H9 (cell line): ENCODE measurements at regions not wholly inside any gene's neighbourhood (a gene's known extent, or its start where the extent isn't known, plus 50 kb on each side); places are given as distances from the start of the nearest gene placed in this dataset.

Experiments
- DNase-seq: peaks from one replicate; pipeline ENCODE4 v3.0.0-alpha.2; 2017
- H2AFZ ChIP-seq: one replicate; pipeline ENCODE4 v1.6.1; 2013; ENCODE audit warnings: mild to moderate bottlenecking, low read length, control low read depth, moderate library complexity
- H2AK5ac ChIP-seq: 2 replicates; pipeline ENCODE4 v1.6.1; 2013; ENCODE audit warnings: low read length, control low read depth, mixed read lengths; ENCODE audit not compliant: insufficient read length
- H2BK120ac ChIP-seq: one replicate; pipeline ENCODE4 v1.6.1; 2013; ENCODE audit warnings: low read depth, mild to moderate bottlenecking, low read length, control low read depth, inconsistent platforms; ENCODE audit not compliant: poor library complexity, severe bottlenecking
- H2BK12ac ChIP-seq: 2 replicates; pipeline ENCODE4 v1.6.1; 2013; ENCODE audit warnings: low read length, control low read depth, mixed read lengths, low read depth; ENCODE audit not compliant: insufficient read length
- H2BK15ac ChIP-seq: 2 replicates; pipeline ENCODE4 v1.6.1; 2013; ENCODE audit warnings: low read depth, low read length, control low read depth
- H2BK20ac ChIP-seq: one replicate; pipeline ENCODE4 v1.6.1; 2013; ENCODE audit warnings: low read depth, mild to moderate bottlenecking, low read length, control low read depth, inconsistent platforms; ENCODE audit not compliant: poor library complexity, severe bottlenecking
- H2BK5ac ChIP-seq: 2 replicates; pipeline ENCODE4 v1.6.1; 2013; ENCODE audit warnings: low read length, control low read depth, mixed read lengths; ENCODE audit not compliant: insufficient read length
- H3K14ac ChIP-seq: 2 replicates; pipeline ENCODE4 v1.6.1; 2013; ENCODE audit warnings: low read length, control low read depth; ENCODE audit not compliant: insufficient read depth
- H3K18ac ChIP-seq: 2 replicates; pipeline ENCODE4 v1.6.1; 2013; ENCODE audit warnings: low read depth, mild to moderate bottlenecking, mixed read lengths, low read length, control low read depth; ENCODE audit not compliant: insufficient read length
- H3K23ac ChIP-seq: 2 replicates; pipeline ENCODE4 v1.6.1; 2013; ENCODE audit warnings: low read length, control low read depth, mixed read lengths, low read depth; ENCODE audit not compliant: insufficient read length
- H3K23me2 ChIP-seq: 2 replicates; pipeline ENCODE4 v1.6.1; 2013; ENCODE audit warnings: low read depth, mild to moderate bottlenecking, mixed read lengths, low read length, control low read depth; ENCODE audit not compliant: insufficient read length, poor library complexity, severe bottlenecking
- H3K27ac ChIP-seq: 2 replicates; pipeline ENCODE4 v1.5.1; 2013; ENCODE audit warnings: low read length, control low read depth, mixed read lengths, low read depth; ENCODE audit not compliant: insufficient read length
- H3K27me3 ChIP-seq: 2 replicates; pipeline ENCODE4 v1.6.1; 2013; ENCODE audit warnings: low read length, control low read depth, inconsistent platforms; ENCODE audit not compliant: insufficient read depth
- H3K4ac ChIP-seq: 2 replicates; pipeline ENCODE4 v1.6.1; 2013; ENCODE audit warnings: low read depth, mild to moderate bottlenecking, control low read depth, inconsistent platforms, low read length, moderate library complexity
- H3K4me1 ChIP-seq: 2 replicates; pipeline ENCODE4 v1.6.1; 2013; ENCODE audit warnings: low read length, control low read depth, inconsistent platforms; ENCODE audit not compliant: insufficient read depth
- H3K4me2 ChIP-seq: 2 replicates; pipeline ENCODE4 v1.6.1; 2013; ENCODE audit warnings: low read length, control low read depth, mixed read lengths; ENCODE audit not compliant: insufficient read length, insufficient read depth
- H3K56ac ChIP-seq: 2 replicates; pipeline ENCODE4 v1.6.1; 2013; ENCODE audit warnings: low read depth, mild to moderate bottlenecking, mixed read lengths, low read length, control low read depth; ENCODE audit not compliant: insufficient read length
- H3K79me1 ChIP-seq: 2 replicates; pipeline ENCODE4 v1.6.1; 2013; ENCODE audit warnings: low read depth, mild to moderate bottlenecking, moderate library complexity, low read length, control low read depth, inconsistent platforms; ENCODE audit not compliant: insufficient read depth, poor library complexity, severe bottlenecking
- H3K79me2 ChIP-seq: 2 replicates; pipeline ENCODE4 v1.6.1; 2013; ENCODE audit warnings: low read length, control low read depth, inconsistent platforms; ENCODE audit not compliant: insufficient read depth
- H3K9ac ChIP-seq: 2 replicates; pipeline ENCODE4 v1.6.1; 2013; ENCODE audit warnings: low read length, control low read depth, mixed read lengths; ENCODE audit not compliant: insufficient read length; ENCODE audit errors: extremely low read depth
- H3K9me3 ChIP-seq: one replicate; pipeline ENCODE4 v1.6.1; 2013; ENCODE audit warnings: low read depth, low read length, inconsistent platforms; ENCODE audit not compliant: control insufficient read depth
- H3T11ph ChIP-seq: one replicate; pipeline ENCODE4 v1.6.1; 2013; ENCODE audit warnings: mild to moderate bottlenecking, low read length, control low read depth, inconsistent platforms
- H4K20me1 ChIP-seq: one replicate; pipeline ENCODE4 v1.6.1; 2013; ENCODE audit not compliant: control insufficient read depth, insufficient read length, insufficient read depth
- H4K5ac ChIP-seq: 2 replicates; pipeline ENCODE4 v1.6.1; 2013; ENCODE audit warnings: low read depth, mild to moderate bottlenecking, mixed read lengths, low read length, control low read depth; ENCODE audit not compliant: insufficient read length
- H4K8ac ChIP-seq: replicated peaks from 2 replicates; pipeline ENCODE4 v1.6.1; 2013; ENCODE audit warnings: low read length, control low read depth, mixed read lengths, low read depth; ENCODE audit not compliant: insufficient read length
- H4K91ac ChIP-seq: 2 replicates; pipeline ENCODE4 v1.6.1; 2013; ENCODE audit warnings: low read depth, mild to moderate bottlenecking, moderate library complexity, mixed read lengths, low read length, control low read depth; ENCODE audit not compliant: insufficient read length
- H3K27ac Mint-ChIP-seq, 3 experiments: 2 replicates in 2 of 3; 3 replicates in 1 of 3; pipeline ENCODE4 v1.8.0; 2020 to 2021; ENCODE audit warnings: mixed read lengths in 3 of 3, mild to moderate bottlenecking in 1 of 3, moderate library complexity in 1 of 3
- H3K27me3 Mint-ChIP-seq: 2 replicates; pipeline ENCODE4 v1.8.0; 2021; ENCODE audit warnings: low read depth, mild to moderate bottlenecking, moderate library complexity, mixed read lengths
- H3K36me3 Mint-ChIP-seq, 3 experiments: 2 replicates in 2 of 3; 3 replicates in 1 of 3; pipeline ENCODE4 v1.8.0; 2020 to 2021; ENCODE audit warnings: low read depth in 3 of 3, mixed read lengths in 3 of 3; ENCODE audit not compliant: insufficient read depth in 1 of 3
- H3K4me1 Mint-ChIP-seq, 2 experiments: 2 replicates each; pipeline ENCODE4 v1.8.0; 2020; ENCODE audit warnings: mixed read lengths in 2 of 2
- H3K4me3 Mint-ChIP-seq, 2 experiments: 2 replicates in 1 of 2; 3 replicates in 1 of 2; pipeline ENCODE4 v1.8.0; 2020 to 2021; ENCODE audit warnings: mild to moderate bottlenecking in 2 of 2, mixed read lengths in 2 of 2, moderate library complexity in 1 of 2
- H3K9me3 Mint-ChIP-seq, 2 experiments: 2 replicates in 1 of 2; 3 replicates in 1 of 2; pipeline ENCODE4 v1.8.0; 2020; ENCODE audit warnings: mild to moderate bottlenecking in 2 of 2, mixed read lengths in 2 of 2, moderate library complexity in 1 of 2
- WGBS: extraction: QIAGEN DNeasy Blood & Tissue Kit; methylation state at CpG from one replicate; pipeline ENCODE4 v1.1.7; 2013; ENCODE audit warnings: missing lambda C conversion rate, low lambda C conversion rate, mixed read lengths; ENCODE audit not compliant: insufficient read length; ENCODE audit errors: extremely low coverage; 5-methylcytosine and 5-hydroxymethylcytosine counted together
- TF ChIP-seq, protein P1 (sequence below): fragments of 200-600 bp; sonication (generic); conservative IDR thresholded peaks from 3 replicates; pipeline ENCODE4 v1.8.0; 2021; ENCODE audit warnings: antibody characterized with exemption, mild to moderate bottlenecking

DNA sequence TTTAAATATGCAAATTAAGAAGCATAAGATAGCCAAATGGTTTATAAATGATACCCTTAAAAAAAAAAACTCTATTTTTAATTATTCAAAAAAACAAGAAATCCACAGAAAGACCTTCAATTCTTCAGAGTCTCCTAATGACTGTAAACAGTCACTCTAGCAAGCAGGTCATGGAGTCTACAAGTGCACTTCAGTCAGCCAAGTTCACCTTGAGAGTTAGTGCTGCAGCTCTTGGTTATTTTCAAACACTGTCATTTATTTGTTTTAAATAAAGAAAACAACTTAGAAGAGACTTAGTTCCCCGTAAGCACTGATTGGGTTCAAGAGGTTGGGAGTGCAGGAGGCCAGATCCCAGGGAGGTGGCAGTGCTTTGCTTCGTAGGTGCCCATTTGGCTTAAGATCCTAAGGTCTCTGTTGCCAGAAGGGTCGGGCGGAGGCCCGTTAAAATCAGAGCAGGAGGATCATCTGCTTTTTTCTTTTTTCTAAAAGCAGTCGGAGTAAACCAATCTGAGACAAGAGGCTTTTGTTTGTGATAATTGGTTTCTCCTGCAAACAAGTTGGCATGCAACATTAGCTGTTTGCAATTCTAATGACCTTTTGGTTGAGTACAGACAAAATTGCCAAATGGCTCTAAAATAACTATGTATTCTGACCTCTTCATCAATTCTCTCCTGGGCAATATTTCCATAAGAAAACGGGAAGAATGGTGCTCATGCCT lies 86.4 kb upstream of the ELMO1 start:
- no peak overlapping the region for H3K18ac ChIP-seq
- H3K23ac ChIP-seq, result no peak overlapping the region
- no peaks in the 10 kb centered on the region for H3K79me2 ChIP-seq
- Mint-ChIP-seq H3K27ac (peak overlapping the region in 2 of 3 experiments; percentile 4 to 81; a peak in 2 of 7 replicates), H3K4me1 (peaks cover 31 to 32% of the 10 kb centered on the region in 2 experiments), H3K9me3 (peaks cover 11 to 12% of the 10 kb centered on the region in 2 experiments), H3K36me3 (peaks cover 4 to 23% (median 7%) of the 10 kb centered on the region in 3 experiments; a peak in 6 of 7 replicates), H3K4me3 (no peak overlapping the region), H3K27me3 (no peaks in the 10 kb centered on the region)
- no CpG with 5 or more reads among the region's 7 CpGs for WGBS
- H4K20me1 ChIP-seq, result no peaks in the 10 kb centered on the region
- no peak overlapping the region for H2BK12ac ChIP-seq
- no peak overlapping the region for H4K8ac ChIP-seq
- H3K23me2 ChIP-seq, result no peaks in the 10 kb centered on the region
- H3K14ac ChIP-seq, result no peak overlapping the region; the same call in 1 of the 2 replicates
- H3K27ac ChIP-seq, result no peak overlapping the region
- H3K9ac ChIP-seq, result no peak overlapping the region
- H3K56ac ChIP-seq, result no peak overlapping the region
- TF ChIP-seq, protein P1, sequence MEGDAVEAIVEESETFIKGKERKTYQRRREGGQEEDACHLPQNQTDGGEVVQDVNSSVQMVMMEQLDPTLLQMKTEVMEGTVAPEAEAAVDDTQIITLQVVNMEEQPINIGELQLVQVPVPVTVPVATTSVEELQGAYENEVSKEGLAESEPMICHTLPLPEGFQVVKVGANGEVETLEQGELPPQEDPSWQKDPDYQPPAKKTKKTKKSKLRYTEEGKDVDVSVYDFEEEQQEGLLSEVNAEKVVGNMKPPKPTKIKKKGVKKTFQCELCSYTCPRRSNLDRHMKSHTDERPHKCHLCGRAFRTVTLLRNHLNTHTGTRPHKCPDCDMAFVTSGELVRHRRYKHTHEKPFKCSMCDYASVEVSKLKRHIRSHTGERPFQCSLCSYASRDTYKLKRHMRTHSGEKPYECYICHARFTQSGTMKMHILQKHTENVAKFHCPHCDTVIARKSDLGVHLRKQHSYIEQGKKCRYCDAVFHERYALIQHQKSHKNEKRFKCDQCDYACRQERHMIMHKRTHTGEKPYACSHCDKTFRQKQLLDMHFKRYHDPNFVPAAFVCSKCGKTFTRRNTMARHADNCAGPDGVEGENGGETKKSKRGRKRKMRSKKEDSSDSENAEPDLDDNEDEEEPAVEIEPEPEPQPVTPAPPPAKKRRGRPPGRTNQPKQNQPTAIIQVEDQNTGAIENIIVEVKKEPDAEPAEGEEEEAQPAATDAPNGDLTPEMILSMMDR, result no peak
- H3K4ac ChIP-seq, result no peak overlapping the region
- no peak overlapping the region for H3K4me2 ChIP-seq
- H4K91ac ChIP-seq, result no peak overlapping the region
- H2AFZ ChIP-seq, result no peak overlapping the region
- no peak overlapping the region for H2AK5ac ChIP-seq
- no peak overlapping the region for H2BK120ac ChIP-seq
- no peak for DNase-seq
- no peak overlapping the region for H2BK5ac ChIP-seq
- no peak overlapping the region for H3T11ph ChIP-seq
- no peak overlapping the region for H2BK15ac ChIP-seq
- no peaks in the 10 kb centered on the region for H3K79me1 ChIP-seq
- H4K5ac ChIP-seq, result no peak overlapping the region
- H3K4me1 ChIP-seq, result 0 out of 2 replicates have a peak, but pooled peaks cover 7% of the 10 kb centered on the region
- no peaks in the 10 kb centered on the region for H3K9me3 ChIP-seq
- H3K27me3 ChIP-seq, result no peaks in the 10 kb centered on the region
- no peak overlapping the region for H2BK20ac ChIP-seq
